ENCODE measurements at regions not wholly inside any gene's neighbourhood (a gene's known extent, or its start where the extent isn't known, plus 50 kb on each side); places are given as distances from the start of the nearest gene placed in this dataset.
A peak's percentile ranks its signal among the peaks of the same experiment; 100 is the strongest.

- peak overlapping the region; percentile 33 for H3K4me3 ChIP-seq
- H3K4me1 ChIP-seq, result no peaks in the 10 kb centered on the region
- TF ChIP-seq CTCF (IDR thresholded peaks at IDR 0.05), result no peak
- H3K27me3 ChIP-seq, result no peaks in the 10 kb centered on the region
- no peaks in the 10 kb centered on the region for H3K9me3 ChIP-seq
- peak; percentile 76 for DNase-seq
- peak; percentile 91 for ATAC-seq
- no peaks in the 10 kb centered on the region for H3K36me3 ChIP-seq
- no peak overlapping the region for H3K27ac ChIP-seq
- intact Hi-C loops (cut with DNase I), result no loop called here
Measured at GRCh38 chrX:80335062-80335830, 85.0 kb upstream of the TENT5D start.

GRCh38 chrX:80354966-80355465 lies 65.2 kb upstream of the TENT5D start:
- no peak overlapping the region for H3K4me3 ChIP-seq
- H3K9me3 ChIP-seq, result no peaks in the 10 kb centered on the region
- no peaks in the 10 kb centered on the region for H3K27me3 ChIP-seq
- no peak for DNase-seq
- no peak for ATAC-seq
- H3K36me3 ChIP-seq, result no peaks in the 10 kb centered on the region
- no peaks in the 10 kb centered on the region for H3K4me1 ChIP-seq
- no peak overlapping the region for H3K27ac ChIP-seq
- no peak for TF ChIP-seq CTCF (IDR thresholded peaks at IDR 0.05)
- intact Hi-C loops (cut with DNase I), result no loop called here

All from upper lobe of right lung (tissue), 1 donor.